ENCODE measurements at regions not wholly inside any gene's neighbourhood (a gene's known extent, or its start where the extent isn't known, plus 50 kb on each side); places are given as distances from the start of the nearest gene placed in this dataset.
A peak's percentile ranks its signal among the peaks of the same experiment; 100 is the strongest.
"Not testable (repeated sequence)": the region's sequence is repeated elsewhere in the genome, so short reads cannot be mapped to it uniquely, and the experiment has no call there.

- DNase-seq (ENCODE audit: low read depth in 2 of 2): peak; percentile 19 to 24
These were observed 248.7 kb downstream of the ZIC4 start for GRCh38 chr3:147157631-147158030.

GRCh38 chr3:147154988-147155387 lies 251.4 kb downstream of the ZIC4 start:
- DNase-seq (ENCODE audit: low read depth in 2 of 2): not testable (repeated sequence)

- no peak for DNase-seq (ENCODE audit: low read depth in 2 of 2)
These were observed 252.4 kb downstream of the ZIC4 start for GRCh38 chr3:147153830-147154539.

- no peak for DNase-seq (ENCODE audit: low read depth in 2 of 2)
These were observed 253.9 kb downstream of the ZIC4 start for GRCh38 chr3:147152476-147152875.

- DNase-seq (ENCODE audit: low read depth in 2 of 2): no peak
These were observed 264.6 kb downstream of the ZIC4 start for GRCh38 chr3:147141516-147142288.

GRCh38 chr3:147139341-147139740 lies 267.0 kb downstream of the ZIC4 start:
- DNase-seq (ENCODE audit: low read depth in 2 of 2): no peak

GRCh38 chr3:147132168-147132567 lies 274.2 kb downstream of the ZIC4 start:
- no peak for DNase-seq (ENCODE audit: low read depth in 2 of 2)

- DNase-seq (ENCODE audit: low read depth in 2 of 2): no peak
These were observed 275.9 kb downstream of the ZIC4 start for GRCh38 chr3:147130461-147130860.

- DNase-seq (ENCODE audit: low read depth in 2 of 2): no peak
These were observed 276.7 kb downstream of the ZIC4 start for GRCh38 chr3:147129665-147130064.

GRCh38 chr3:147122350-147122749 lies 284.0 kb downstream of the ZIC4 start:
- no peak for DNase-seq (ENCODE audit: low read depth in 2 of 2)

GRCh38 chr3:147119989-147120388 lies 286.4 kb downstream of the ZIC4 start:
- no peak for DNase-seq (ENCODE audit: low read depth in 2 of 2)

GRCh38 chr3:147119346-147119745 lies 287.0 kb downstream of the ZIC4 start:
- no peak for DNase-seq (ENCODE audit: low read depth in 2 of 2)

GRCh38 chr3:147118611-147119010 lies 287.7 kb downstream of the ZIC4 start:
- DNase-seq (ENCODE audit: low read depth in 2 of 2): no peak

GRCh38 chr3:147117631-147118030 lies 288.7 kb downstream of the ZIC4 start:
- no peak for DNase-seq (ENCODE audit: low read depth in 2 of 2)

GRCh38 chr3:147113293-147114044 lies 292.9 kb downstream of the ZIC4 start:
- DNase-seq (ENCODE audit: low read depth in 2 of 2): peak; percentile 91 to 93

GRCh38 chr3:147099076-147099475 lies 307.3 kb downstream of the ZIC4 start:
- DNase-seq (ENCODE audit: low read depth in 2 of 2): no peak

GRCh38 chr3:147090461-147090860 lies 315.9 kb downstream of the ZIC4 start:
- DNase-seq (ENCODE audit: low read depth in 2 of 2): no peak

GRCh38 chr3:147089286-147089685 lies 317.1 kb downstream of the ZIC4 start:
- no peak for DNase-seq (ENCODE audit: low read depth in 2 of 2)

GRCh38 chr3:147059500-147059899 lies 346.8 kb downstream of the ZIC4 start:
- not testable (repeated sequence) for DNase-seq (ENCODE audit: low read depth in 2 of 2)

- DNase-seq (ENCODE audit: low read depth in 2 of 2): no peak
These were observed 356.5 kb downstream of the ZIC4 start for GRCh38 chr3:147049821-147050220.

- DNase-seq (ENCODE audit: low read depth in 2 of 2): no peak
These were observed 357.0 kb downstream of the ZIC4 start for GRCh38 chr3:147049305-147049704.

- no peak for DNase-seq (ENCODE audit: low read depth in 2 of 2)
These were observed 359.4 kb downstream of the ZIC4 start for GRCh38 chr3:147046916-147047315.

All from fibroblast of skin of left biceps (primary cell).